ENCODE measurements at regions not wholly inside any gene's neighbourhood (a gene's known extent, or its start where the extent isn't known, plus 50 kb on each side); places are given as distances from the start of the nearest gene placed in this dataset.

DNA sequence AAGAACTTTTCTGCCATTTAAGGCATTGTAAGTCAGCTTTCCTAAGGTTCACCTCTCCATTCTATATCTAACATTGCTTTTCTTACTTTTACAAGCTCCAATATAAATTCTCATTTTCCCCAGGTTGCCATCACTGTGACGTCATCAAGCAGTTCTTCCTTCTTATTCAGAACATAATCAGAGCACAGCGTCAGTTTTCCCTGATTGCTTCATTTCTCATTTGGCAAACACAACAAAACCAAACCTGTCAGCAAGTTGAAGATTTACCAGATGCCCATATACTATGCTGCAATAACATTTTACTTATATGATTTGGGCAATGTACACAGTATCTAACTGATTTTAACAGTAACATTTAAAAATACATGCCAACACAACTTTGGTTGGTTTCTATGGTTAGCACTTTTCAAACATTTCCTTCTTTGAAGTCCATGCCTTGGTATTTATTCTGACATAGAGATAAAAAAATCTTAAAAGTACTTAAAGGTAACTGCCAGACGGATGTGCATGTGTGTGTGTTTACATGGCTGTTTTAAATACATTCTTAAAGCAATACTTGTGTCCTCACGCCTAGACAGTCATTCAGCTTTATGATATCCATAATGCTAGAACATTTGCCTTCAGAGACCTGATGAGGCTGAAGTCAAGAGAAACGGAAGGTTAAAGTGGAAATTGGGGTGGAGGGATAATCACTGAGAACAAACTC, 264.0 kb downstream of the KLF12 start:
- H3K4me1 ChIP-seq, result peaks cover 0 to 32% (median 1%) of the 10 kb centered on the region in 4 donors
- DNase-seq, result no peak
- intact Hi-C loops (cut with DNase I; ENCODE audit: low total_unique reads), result no loop called here

DNA sequence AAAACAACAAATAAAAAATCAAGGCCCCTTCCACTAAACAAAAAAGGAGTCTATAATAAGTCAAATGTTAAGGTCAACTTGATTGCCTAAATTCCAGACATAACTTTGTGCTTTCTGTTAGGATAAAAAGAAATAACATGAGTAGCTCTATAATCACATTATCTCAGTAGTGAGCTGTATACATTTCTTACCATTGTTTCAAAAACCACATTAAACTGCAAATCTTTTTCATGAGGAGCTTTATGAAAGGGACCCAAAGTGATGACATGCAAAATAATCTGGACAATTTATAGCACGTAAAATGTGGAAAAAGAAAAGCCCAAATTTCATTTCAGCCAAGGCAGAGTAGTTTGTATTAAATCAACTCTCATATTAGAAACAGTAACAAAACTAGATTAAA, 269.2 kb downstream of the KLF12 start:
- intact Hi-C loops (cut with DNase I; ENCODE audit: low total_unique reads), result no loop called here
- no peaks in the 10 kb centered on the region for H3K9me3 ChIP-seq
- H3K36me3 ChIP-seq, result no peaks in the 10 kb centered on the region
- no peak for DNase-seq
- TF ChIP-seq, protein P1, sequence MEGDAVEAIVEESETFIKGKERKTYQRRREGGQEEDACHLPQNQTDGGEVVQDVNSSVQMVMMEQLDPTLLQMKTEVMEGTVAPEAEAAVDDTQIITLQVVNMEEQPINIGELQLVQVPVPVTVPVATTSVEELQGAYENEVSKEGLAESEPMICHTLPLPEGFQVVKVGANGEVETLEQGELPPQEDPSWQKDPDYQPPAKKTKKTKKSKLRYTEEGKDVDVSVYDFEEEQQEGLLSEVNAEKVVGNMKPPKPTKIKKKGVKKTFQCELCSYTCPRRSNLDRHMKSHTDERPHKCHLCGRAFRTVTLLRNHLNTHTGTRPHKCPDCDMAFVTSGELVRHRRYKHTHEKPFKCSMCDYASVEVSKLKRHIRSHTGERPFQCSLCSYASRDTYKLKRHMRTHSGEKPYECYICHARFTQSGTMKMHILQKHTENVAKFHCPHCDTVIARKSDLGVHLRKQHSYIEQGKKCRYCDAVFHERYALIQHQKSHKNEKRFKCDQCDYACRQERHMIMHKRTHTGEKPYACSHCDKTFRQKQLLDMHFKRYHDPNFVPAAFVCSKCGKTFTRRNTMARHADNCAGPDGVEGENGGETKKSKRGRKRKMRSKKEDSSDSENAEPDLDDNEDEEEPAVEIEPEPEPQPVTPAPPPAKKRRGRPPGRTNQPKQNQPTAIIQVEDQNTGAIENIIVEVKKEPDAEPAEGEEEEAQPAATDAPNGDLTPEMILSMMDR (IDR thresholded peaks at IDR 0.05), result no peak
- peaks cover 0 to 14% (median 0%) of the 10 kb centered on the region in 4 donors for H3K4me1 ChIP-seq
- H3K27me3 ChIP-seq, result no peaks in the 10 kb centered on the region
- no peak overlapping the region for H3K4me3 ChIP-seq
- no peak overlapping the region for H3K27ac ChIP-seq

More for the DNA sequence above, 264.0 kb downstream of the KLF12 start:
- TF ChIP-seq, protein P1 (IDR thresholded peaks at IDR 0.05), result no peak
- H3K27ac ChIP-seq, result peak overlapping the region in 1 of 2 donors; percentile 13
- H3K27me3 ChIP-seq, result no peaks in the 10 kb centered on the region
- no peaks in the 10 kb centered on the region for H3K9me3 ChIP-seq
- no peaks in the 10 kb centered on the region for H3K36me3 ChIP-seq
- H3K4me3 ChIP-seq, result no peak overlapping the region

DNA sequence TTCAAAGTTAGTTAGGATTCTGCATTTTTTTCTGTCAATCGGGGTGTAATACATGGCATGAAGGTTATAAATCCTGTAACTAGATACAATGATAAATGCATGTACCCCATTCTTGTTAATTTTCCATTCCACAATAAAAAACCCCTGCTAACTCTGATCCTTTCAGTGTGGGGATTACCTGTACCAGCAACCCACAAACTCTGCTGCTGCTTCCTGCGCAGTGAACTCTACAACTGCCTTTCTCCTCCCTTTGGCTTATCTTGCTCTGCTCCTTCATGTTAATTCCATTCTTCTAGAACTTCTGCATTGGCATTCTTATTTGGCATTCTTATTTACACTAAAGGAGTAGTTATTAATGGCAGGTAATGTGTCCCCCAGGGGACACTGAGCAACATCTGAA, 273.1 kb downstream of the KLF12 start:
- peaks cover 0 to 11% (median 0%) of the 10 kb centered on the region in 4 donors for H3K4me1 ChIP-seq
- no peaks in the 10 kb centered on the region for H3K36me3 ChIP-seq
- DNase-seq, result no peak
- TF ChIP-seq, protein P1 (IDR thresholded peaks at IDR 0.05), result no peak
- no peak overlapping the region for H3K4me3 ChIP-seq
- no peak overlapping the region for H3K27ac ChIP-seq
- intact Hi-C loops (cut with DNase I; ENCODE audit: low total_unique reads), result no loop called here
- no peaks in the 10 kb centered on the region for H3K27me3 ChIP-seq
- no peaks in the 10 kb centered on the region for H3K9me3 ChIP-seq

DNA sequence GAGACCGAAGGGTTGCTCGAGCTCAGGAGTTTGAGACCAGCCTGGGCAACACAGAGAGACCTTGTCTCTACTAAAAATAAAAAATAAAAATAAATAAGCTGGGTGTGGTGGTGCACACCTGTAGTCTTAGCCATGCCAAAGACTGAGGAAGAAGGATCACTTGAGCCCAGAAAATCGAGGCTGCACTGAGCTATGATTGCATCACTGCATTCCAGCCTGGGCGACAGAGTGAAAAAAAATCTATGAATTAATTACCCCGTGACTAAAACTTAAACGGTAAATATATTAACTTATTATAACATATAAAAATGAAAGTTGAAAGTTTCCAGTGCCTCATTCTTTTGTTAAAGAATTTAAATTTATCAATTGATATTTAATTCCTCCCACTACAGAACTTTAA, 273.7 kb downstream of the KLF12 start:
- Histone ChIP-seq H3K27me3 (no peaks in the 10 kb centered on the region), H3K36me3 (no peaks in the 10 kb centered on the region), H3K4me1 (peaks cover 0 to 11% (median 0%) of the 10 kb centered on the region in 4 donors), H3K9me3 (no peaks in the 10 kb centered on the region), H3K4me3 (no peak overlapping the region), H3K27ac (no peak overlapping the region)
- TF ChIP-seq, protein P1 (IDR thresholded peaks at IDR 0.05), result no peak
- DNase-seq, result no peak
- intact Hi-C loops (cut with DNase I; ENCODE audit: low total_unique reads), result no loop called here

DNA sequence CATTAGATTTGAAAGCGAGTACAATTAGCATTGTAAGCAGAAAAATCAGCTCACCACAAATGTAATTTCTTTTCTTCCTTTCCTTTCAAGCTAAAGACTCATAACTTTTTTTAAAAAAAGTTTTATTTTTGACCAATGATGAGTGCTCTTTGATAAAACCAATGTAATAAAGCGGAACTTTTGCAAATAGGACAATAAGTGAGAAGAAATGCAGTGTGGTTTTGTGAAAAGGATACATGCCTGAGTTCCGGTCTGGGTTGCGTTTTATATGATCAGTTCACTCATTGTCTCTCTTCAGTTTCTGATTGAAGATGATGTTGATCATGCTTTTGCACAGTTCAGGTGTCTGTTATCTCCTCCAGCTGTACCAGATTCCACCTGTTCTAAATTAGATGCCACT, 274.4 kb downstream of the KLF12 start:
- no peaks in the 10 kb centered on the region for H3K9me3 ChIP-seq
- H3K27ac ChIP-seq, result no peak overlapping the region
- H3K36me3 ChIP-seq, result no peaks in the 10 kb centered on the region
- no peaks in the 10 kb centered on the region for H3K27me3 ChIP-seq
- TF ChIP-seq, protein P1 (IDR thresholded peaks at IDR 0.05), result no peak
- peaks cover 0 to 4% (median 0%) of the 10 kb centered on the region in 4 donors for H3K4me1 ChIP-seq
- H3K4me3 ChIP-seq, result no peak overlapping the region
- intact Hi-C loops (cut with DNase I; ENCODE audit: low total_unique reads), result no loop called here
- DNase-seq, result no peak

Measured in tibial artery (tissue), 4 donors.